ENCODE measurements at regions not wholly inside any gene's neighbourhood (a gene's known extent, or its start where the extent isn't known, plus 50 kb on each side); places are given as distances from the start of the nearest gene placed in this dataset.

DNA sequence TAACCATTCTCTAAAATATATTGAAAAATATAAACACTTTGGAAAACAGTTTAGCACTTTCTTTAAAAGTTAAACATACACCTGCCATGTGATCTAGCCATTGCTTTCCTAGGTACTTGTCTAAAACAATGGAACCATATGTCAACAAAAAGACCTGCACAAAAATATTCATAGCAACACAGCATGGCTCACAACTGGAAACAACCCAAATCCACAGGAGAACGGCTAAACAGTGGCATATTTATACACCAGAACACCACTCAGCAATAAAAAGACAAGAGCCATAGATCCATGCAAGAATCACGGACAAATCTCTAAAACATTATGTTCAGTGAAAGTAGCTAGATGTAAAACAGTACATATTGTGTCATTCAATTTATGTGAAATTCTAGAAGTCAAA, 221.3 kb upstream of the UBE2E2 start:
- TF ChIP-seq, protein P1, sequence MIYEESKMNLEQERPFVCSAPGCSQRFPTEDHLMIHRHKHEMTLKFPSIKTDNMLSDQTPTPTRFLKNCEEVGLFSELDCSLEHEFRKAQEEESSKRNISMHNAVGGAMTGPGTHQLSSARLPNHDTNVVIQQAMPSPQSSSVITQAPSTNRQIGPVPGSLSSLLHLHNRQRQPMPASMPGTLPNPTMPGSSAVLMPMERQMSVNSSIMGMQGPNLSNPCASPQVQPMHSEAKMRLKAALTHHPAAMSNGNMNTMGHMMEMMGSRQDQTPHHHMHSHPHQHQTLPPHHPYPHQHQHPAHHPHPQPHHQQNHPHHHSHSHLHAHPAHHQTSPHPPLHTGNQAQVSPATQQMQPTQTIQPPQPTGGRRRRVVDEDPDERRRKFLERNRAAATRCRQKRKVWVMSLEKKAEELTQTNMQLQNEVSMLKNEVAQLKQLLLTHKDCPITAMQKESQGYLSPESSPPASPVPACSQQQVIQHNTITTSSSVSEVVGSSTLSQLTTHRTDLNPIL (CRISPR knock-in tag; IDR thresholded peaks at IDR 0.05; ENCODE audit: low read depth): no peak
- TF ChIP-seq OSR1 (CRISPR knock-in tag; IDR thresholded peaks at IDR 0.05) (no peak), TOX (CRISPR knock-in tag; IDR thresholded peaks at IDR 0.05; ENCODE audit: borderline replicate concordance) (no peak), SNAI2 (CRISPR knock-in tag; IDR thresholded peaks at IDR 0.05) (no peak), ZNF70 (CRISPR knock-in tag; IDR thresholded peaks at IDR 0.05) (no peak), CSDC2 (CRISPR knock-in tag; IDR thresholded peaks at IDR 0.05) (no peak), ESRRG (CRISPR knock-in tag; IDR thresholded peaks at IDR 0.05) (no peak), ISL1 (CRISPR knock-in tag; IDR thresholded peaks at IDR 0.05) (no peak), RARB (CRISPR knock-in tag; IDR thresholded peaks at IDR 0.05) (no peak), BACH2 (CRISPR knock-in tag; IDR thresholded peaks at IDR 0.05; ENCODE audit: borderline replicate concordance) (no peak), ZNF8 (CRISPR knock-in tag; IDR thresholded peaks at IDR 0.05) (no peak), ZNF565 (CRISPR knock-in tag; conservative IDR thresholded peaks at IDR 0.05; ENCODE audit: low read depth) (no peak), ARNTL (CRISPR knock-in tag; IDR thresholded peaks at IDR 0.05; ENCODE audit: borderline replicate concordance, low read depth) (no peak), GLIS3 (CRISPR knock-in tag; IDR thresholded peaks at IDR 0.05) (no peak)
- TF ChIP-seq, protein P2, sequence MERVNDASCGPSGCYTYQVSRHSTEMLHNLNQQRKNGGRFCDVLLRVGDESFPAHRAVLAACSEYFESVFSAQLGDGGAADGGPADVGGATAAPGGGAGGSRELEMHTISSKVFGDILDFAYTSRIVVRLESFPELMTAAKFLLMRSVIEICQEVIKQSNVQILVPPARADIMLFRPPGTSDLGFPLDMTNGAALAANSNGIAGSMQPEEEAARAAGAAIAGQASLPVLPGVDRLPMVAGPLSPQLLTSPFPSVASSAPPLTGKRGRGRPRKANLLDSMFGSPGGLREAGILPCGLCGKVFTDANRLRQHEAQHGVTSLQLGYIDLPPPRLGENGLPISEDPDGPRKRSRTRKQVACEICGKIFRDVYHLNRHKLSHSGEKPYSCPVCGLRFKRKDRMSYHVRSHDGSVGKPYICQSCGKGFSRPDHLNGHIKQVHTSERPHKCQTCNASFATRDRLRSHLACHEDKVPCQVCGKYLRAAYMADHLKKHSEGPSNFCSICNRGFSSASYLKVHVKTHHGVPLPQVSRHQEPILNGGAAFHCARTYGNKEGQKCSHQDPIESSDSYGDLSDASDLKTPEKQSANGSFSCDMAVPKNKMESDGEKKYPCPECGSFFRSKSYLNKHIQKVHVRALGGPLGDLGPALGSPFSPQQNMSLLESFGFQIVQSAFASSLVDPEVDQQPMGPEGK (CRISPR knock-in tag; IDR thresholded peaks at IDR 0.05; ENCODE audit: borderline replicate concordance): no peak
- TF ChIP-seq, protein P3, sequence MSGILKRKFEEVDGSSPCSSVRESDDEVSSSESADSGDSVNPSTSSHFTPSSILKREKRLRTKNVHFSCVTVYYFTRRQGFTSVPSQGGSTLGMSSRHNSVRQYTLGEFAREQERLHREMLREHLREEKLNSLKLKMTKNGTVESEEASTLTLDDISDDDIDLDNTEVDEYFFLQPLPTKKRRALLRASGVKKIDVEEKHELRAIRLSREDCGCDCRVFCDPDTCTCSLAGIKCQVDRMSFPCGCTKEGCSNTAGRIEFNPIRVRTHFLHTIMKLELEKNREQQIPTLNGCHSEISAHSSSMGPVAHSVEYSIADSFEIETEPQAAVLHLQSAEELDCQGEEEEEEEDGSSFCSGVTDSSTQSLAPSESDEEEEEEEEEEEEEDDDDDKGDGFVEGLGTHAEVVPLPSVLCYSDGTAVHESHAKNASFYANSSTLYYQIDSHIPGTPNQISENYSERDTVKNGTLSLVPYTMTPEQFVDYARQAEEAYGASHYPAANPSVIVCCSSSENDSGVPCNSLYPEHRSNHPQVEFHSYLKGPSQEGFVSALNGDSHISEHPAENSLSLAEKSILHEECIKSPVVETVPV (CRISPR knock-in tag; IDR thresholded peaks at IDR 0.05): no peak
- TF ChIP-seq, protein P4, sequence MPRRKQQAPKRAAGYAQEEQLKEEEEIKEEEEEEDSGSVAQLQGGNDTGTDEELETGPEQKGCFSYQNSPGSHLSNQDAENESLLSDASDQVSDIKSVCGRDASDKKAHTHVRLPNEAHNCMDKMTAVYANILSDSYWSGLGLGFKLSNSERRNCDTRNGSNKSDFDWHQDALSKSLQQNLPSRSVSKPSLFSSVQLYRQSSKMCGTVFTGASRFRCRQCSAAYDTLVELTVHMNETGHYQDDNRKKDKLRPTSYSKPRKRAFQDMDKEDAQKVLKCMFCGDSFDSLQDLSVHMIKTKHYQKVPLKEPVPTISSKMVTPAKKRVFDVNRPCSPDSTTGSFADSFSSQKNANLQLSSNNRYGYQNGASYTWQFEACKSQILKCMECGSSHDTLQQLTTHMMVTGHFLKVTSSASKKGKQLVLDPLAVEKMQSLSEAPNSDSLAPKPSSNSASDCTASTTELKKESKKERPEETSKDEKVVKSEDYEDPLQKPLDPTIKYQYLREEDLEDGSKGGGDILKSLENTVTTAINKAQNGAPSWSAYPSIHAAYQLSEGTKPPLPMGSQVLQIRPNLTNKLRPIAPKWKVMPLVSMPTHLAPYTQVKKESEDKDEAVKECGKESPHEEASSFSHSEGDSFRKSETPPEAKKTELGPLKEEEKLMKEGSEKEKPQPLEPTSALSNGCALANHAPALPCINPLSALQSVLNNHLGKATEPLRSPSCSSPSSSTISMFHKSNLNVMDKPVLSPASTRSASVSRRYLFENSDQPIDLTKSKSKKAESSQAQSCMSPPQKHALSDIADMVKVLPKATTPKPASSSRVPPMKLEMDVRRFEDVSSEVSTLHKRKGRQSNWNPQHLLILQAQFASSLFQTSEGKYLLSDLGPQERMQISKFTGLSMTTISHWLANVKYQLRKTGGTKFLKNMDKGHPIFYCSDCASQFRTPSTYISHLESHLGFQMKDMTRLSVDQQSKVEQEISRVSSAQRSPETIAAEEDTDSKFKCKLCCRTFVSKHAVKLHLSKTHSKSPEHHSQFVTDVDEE (CRISPR knock-in tag; IDR thresholded peaks at IDR 0.05): no peak

DNA sequence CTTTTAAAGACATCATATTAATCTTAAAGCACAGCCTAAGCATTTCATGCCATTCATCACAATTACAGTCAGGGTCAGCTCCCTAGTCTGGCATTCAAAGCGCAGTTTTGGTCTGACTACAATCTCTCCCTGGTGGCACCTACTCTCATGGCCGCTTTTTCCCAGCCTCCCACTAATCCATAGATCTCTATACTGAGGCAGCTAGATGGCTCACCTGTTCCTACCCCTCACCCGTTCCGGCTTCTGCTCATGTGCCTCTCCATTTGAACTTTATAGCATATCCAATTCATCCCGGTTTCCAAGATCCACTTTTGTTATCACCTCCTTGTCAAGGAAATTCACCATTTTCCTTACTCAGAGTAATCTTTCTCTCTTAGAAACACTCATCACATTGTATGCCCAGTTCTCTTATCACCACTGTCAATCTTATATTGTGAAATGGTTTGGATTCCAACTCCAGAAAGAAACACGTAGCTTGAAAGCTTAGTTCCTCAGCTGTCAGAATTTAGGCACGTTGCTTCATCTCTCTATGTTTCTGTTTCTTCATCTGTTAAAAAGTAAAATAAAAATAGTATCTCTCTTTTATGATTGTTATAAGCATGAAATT, 220.0 kb upstream of the UBE2E2 start:
- TF ChIP-seq ISL1 (CRISPR knock-in tag; IDR thresholded peaks at IDR 0.05) (peak; percentile 75; the same call in 1 of the 2 replicates), ZC3H10 (CRISPR knock-in tag; IDR thresholded peaks at IDR 0.05) (no peak)
- ATAC-seq: no peak

More for the DNA sequence above, 221.3 kb upstream of the UBE2E2 start:
- no peak for ATAC-seq

DNA sequence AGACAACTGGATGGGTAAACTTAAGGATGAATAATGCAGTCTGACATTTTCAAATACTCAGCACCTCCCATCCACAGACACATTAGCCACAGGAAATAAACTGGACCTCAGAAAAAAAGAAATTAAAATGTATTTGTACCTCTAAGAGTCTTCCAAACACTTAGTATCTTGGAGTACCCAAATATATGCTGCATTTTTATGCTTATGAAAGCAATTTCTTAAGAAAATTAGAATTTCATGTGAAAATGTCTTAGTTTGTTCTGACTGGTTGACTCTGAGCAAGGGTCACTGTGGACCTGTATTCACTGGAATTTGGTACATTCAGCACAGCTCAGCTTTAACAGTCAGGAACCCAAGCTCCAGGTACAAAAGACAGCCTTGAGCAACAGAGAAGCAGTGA, 216.2 kb upstream of the UBE2E2 start:
- ATAC-seq: no peak
- TF ChIP-seq ZFP3 (CRISPR knock-in tag; IDR thresholded peaks at IDR 0.05) (no peak), RARB (CRISPR knock-in tag; IDR thresholded peaks at IDR 0.05) (no peak), TCF4 (CRISPR knock-in tag; IDR thresholded peaks at IDR 0.05; ENCODE audit: borderline replicate concordance) (no peak), ZNF8 (CRISPR knock-in tag; IDR thresholded peaks at IDR 0.05) (no peak), GLIS3 (CRISPR knock-in tag; IDR thresholded peaks at IDR 0.05) (no peak), BACH2 (CRISPR knock-in tag; IDR thresholded peaks at IDR 0.05; ENCODE audit: borderline replicate concordance) (no peak), PPARA (CRISPR knock-in tag; IDR thresholded peaks at IDR 0.05; ENCODE audit: borderline replicate concordance) (no peak), ISL1 (CRISPR knock-in tag; IDR thresholded peaks at IDR 0.05) (no peak), ESRRG (CRISPR knock-in tag; IDR thresholded peaks at IDR 0.05) (no peak), TOX (CRISPR knock-in tag; IDR thresholded peaks at IDR 0.05; ENCODE audit: borderline replicate concordance) (no peak)
- TF ChIP-seq, protein P1 (CRISPR knock-in tag; IDR thresholded peaks at IDR 0.05; ENCODE audit: low read depth): no peak
- TF ChIP-seq, protein P3 (CRISPR knock-in tag; IDR thresholded peaks at IDR 0.05): no peak
- TF ChIP-seq, protein P5, sequence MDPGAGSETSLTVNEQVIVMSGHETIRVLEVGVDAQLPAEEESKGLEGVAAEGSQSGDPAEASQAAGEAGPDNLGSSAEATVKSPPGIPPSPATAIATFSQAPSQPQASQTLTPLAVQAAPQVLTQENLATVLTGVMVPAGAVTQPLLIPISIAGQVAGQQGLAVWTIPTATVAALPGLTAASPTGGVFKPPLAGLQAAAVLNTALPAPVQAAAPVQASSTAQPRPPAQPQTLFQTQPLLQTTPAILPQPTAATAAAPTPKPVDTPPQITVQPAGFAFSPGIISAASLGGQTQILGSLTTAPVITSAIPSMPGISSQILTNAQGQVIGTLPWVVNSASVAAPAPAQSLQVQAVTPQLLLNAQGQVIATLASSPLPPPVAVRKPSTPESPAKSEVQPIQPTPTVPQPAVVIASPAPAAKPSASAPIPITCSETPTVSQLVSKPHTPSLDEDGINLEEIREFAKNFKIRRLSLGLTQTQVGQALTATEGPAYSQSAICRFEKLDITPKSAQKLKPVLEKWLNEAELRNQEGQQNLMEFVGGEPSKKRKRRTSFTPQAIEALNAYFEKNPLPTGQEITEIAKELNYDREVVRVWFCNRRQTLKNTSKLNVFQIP (CRISPR knock-in tag; IDR thresholded peaks at IDR 0.05; ENCODE audit: borderline replicate concordance, low read depth): no peak

Data from SK-N-SH treated with all-trans-retinoic acid at 6 μM for 48 hours (cell line).